D721Med (cell line): ENCODE measurements at regions not wholly inside any gene's neighbourhood (a gene's known extent, or its start where the extent isn't known, plus 50 kb on each side); places are given as distances from the start of the nearest gene placed in this dataset.

Source experiments
- DNase-seq: peaks from one replicate; pipeline ENCODE4 v3.0.0; 2011; ENCODE audit warnings: low spot score; ENCODE audit not compliant: insufficient read length
- FAIRE-seq: peaks from 2 replicates; lab custom pipeline; 2011; peaks lifted over from hg19 to GRCh38; lab: Jason Lieb, UNC
- CTCF ChIP-seq: IDR thresholded peaks from 2 replicates; pipeline ENCODE4 v1.5.1; 2012; ENCODE audit warnings: mild to moderate bottlenecking, control low read depth; ENCODE audit not compliant: insufficient read depth; ENCODE audit errors: missing control alignments

GRCh38 chr11:8794677-8795103 is 112.1 kb downstream of the RPL27A start:
- DNase-seq (no peak), FAIRE-seq (no peak)
- TF ChIP-seq CTCF, result peak; percentile 27

- DNase-seq (no peak), FAIRE-seq (no peak)
- no peak for TF ChIP-seq CTCF
Observed at GRCh38 chr11:8796941-8797340, 114.0 kb upstream of the AKIP1 start.

GRCh38 chr11:8799273-8799672 is 111.7 kb upstream of the AKIP1 start:
- no peak for DNase-seq
- FAIRE-seq, result no peak
- no peak for TF ChIP-seq CTCF

GRCh38 chr11:8800520-8801110 is 110.4 kb upstream of the AKIP1 start:
- no peak for TF ChIP-seq CTCF
- no peak for FAIRE-seq
- no peak for DNase-seq

- no peak for TF ChIP-seq CTCF
- no peak for FAIRE-seq
- DNase-seq, result no peak
Observed at GRCh38 chr11:8801121-8801520, 109.9 kb upstream of the AKIP1 start.

- no peak for TF ChIP-seq CTCF
- DNase-seq (no peak), FAIRE-seq (no peak)
Observed at GRCh38 chr11:8802251-8802650, 108.7 kb upstream of the AKIP1 start.

- FAIRE-seq (no peak), DNase-seq (no peak)
- TF ChIP-seq CTCF, result no peak
Observed at GRCh38 chr11:8803973-8804372, 107.0 kb upstream of the AKIP1 start.
